HG02763 (cell line): ENCODE measurements at regions not wholly inside any gene's neighbourhood (a gene's known extent, or its start where the extent isn't known, plus 50 kb on each side); places are given as distances from the start of the nearest gene placed in this dataset.
"Not testable (repeated sequence)": the region's sequence is repeated elsewhere in the genome, so short reads cannot be mapped to it uniquely, and the experiment has no call there.

Experiments used
- ATAC-seq: cut with Tn5 transposase; IDR thresholded peaks from one replicate; pipeline ENCODE4 v1.9.1; 2021; ENCODE audit warnings: mild to moderate bottlenecking, moderate library complexity; ENCODE audit not compliant: unreplicated experiment

- ATAC-seq: no peak
Observed at GRCh38 chr3:152658977-152659720, 175.8 kb upstream of the P2RY1 start.

- ATAC-seq: no peak
Observed at GRCh38 chr3:152662157-152662556, 172.8 kb upstream of the P2RY1 start.

- ATAC-seq: no peak
Observed at GRCh38 chr3:152664766-152665165, 170.2 kb upstream of the P2RY1 start.

- no peak for ATAC-seq
Observed at GRCh38 chr3:152667267-152667666, 167.7 kb upstream of the P2RY1 start.

GRCh38 chr3:152669560-152669959 is 165.4 kb upstream of the P2RY1 start:
- ATAC-seq: no peak

- ATAC-seq: no peak
Observed at GRCh38 chr3:152671446-152672319, 163.2 kb upstream of the P2RY1 start.

- no peak for ATAC-seq
Observed at GRCh38 chr3:152672320-152672649, 162.6 kb upstream of the P2RY1 start.

- ATAC-seq: no peak
Observed at GRCh38 chr3:152676810-152677379, 158.0 kb upstream of the P2RY1 start.

- ATAC-seq: no peak
Observed at GRCh38 chr3:152677491-152677890, 157.4 kb upstream of the P2RY1 start.

GRCh38 chr3:152682477-152682876 is 152.5 kb upstream of the P2RY1 start:
- ATAC-seq: no peak

GRCh38 chr3:152683521-152683999 is 151.4 kb upstream of the P2RY1 start:
- ATAC-seq: no peak

- ATAC-seq: no peak
Observed at GRCh38 chr3:152684279-152684678, 150.7 kb upstream of the P2RY1 start.

- ATAC-seq: no peak
Observed at GRCh38 chr3:152688313-152688712, 146.6 kb upstream of the P2RY1 start.

- ATAC-seq: not testable (repeated sequence)
Observed at GRCh38 chr3:152692326-152692725, 142.6 kb upstream of the P2RY1 start.

GRCh38 chr3:152693521-152694250 is 141.2 kb upstream of the P2RY1 start:
- ATAC-seq: not testable (repeated sequence)

- ATAC-seq: no peak
Observed at GRCh38 chr3:152695840-152696239, 139.1 kb upstream of the P2RY1 start.

GRCh38 chr3:152696962-152697361 is 138.0 kb upstream of the P2RY1 start:
- ATAC-seq: no peak

GRCh38 chr3:152703245-152703890 is 131.6 kb upstream of the P2RY1 start:
- ATAC-seq: no peak

- ATAC-seq: no peak
Observed at GRCh38 chr3:152706991-152707713, 127.8 kb upstream of the P2RY1 start.

GRCh38 chr3:152709659-152710058 is 125.3 kb upstream of the P2RY1 start:
- ATAC-seq: no peak
